K562 (cell line): ENCODE measurements at regions not wholly inside any gene's neighbourhood (a gene's known extent, or its start where the extent isn't known, plus 50 kb on each side); places are given as distances from the start of the nearest gene placed in this dataset.

ENCODE experiments used
- DACH1 ChIP-seq: fragments of 450-650 bp; IDR thresholded peaks from 2 replicates; pipeline ENCODE4 v1.6.1; 2018; ENCODE audit not compliant: partially characterized antibody
- EGR1 ChIP-seq: fragments of 450-650 bp; conservative IDR thresholded peaks from 2 replicates; pipeline ENCODE4 v1.6.1; 2017; ENCODE audit warnings: mild to moderate bottlenecking
- ZNF449 ChIP-seq: fragments of 250-450 bp; sonication (Bioruptor Pico); IDR thresholded peaks from 2 replicates; pipeline ENCODE4 v1.8.0; 2022; ENCODE audit warnings: moderate library complexity, mild to moderate bottlenecking, inconsistent platforms
- ZNF589 ChIP-seq: fragments of 200-800 bp; sonication (Bioruptor generic); IDR thresholded peaks from 2 replicates; pipeline ENCODE4 v1.6.1; 2016; ENCODE audit warnings: low read depth, missing genetic modification characterization, missing compliant biosample characterization
- TF ChIP-seq, protein P1 (sequence below): fragments of 450-650 bp; formaldehyde crosslinking; IDR thresholded peaks from 2 replicates; pipeline ENCODE4 v1.4.0; 2022; ENCODE audit warnings: missing genetic modification characterization
- TF ChIP-seq, protein P2 (sequence below), 3 experiments: IDR thresholded peaks in 2 of 3; conservative IDR thresholded peaks in 1 of 3; 2 replicates each; pipeline ENCODE4 v1.5.1; 2011 to 2012; ENCODE audit warnings: low read length in 3 of 3, mild to moderate bottlenecking in 3 of 3, control low read depth in 2 of 3, improper control_type of control experiment in 1 of 3, inconsistent platforms in 1 of 3, low read depth in 1 of 3, mixed read lengths in 1 of 3, moderate library complexity in 1 of 3; ENCODE audit not compliant: insufficient read depth in 2 of 3

DNA sequence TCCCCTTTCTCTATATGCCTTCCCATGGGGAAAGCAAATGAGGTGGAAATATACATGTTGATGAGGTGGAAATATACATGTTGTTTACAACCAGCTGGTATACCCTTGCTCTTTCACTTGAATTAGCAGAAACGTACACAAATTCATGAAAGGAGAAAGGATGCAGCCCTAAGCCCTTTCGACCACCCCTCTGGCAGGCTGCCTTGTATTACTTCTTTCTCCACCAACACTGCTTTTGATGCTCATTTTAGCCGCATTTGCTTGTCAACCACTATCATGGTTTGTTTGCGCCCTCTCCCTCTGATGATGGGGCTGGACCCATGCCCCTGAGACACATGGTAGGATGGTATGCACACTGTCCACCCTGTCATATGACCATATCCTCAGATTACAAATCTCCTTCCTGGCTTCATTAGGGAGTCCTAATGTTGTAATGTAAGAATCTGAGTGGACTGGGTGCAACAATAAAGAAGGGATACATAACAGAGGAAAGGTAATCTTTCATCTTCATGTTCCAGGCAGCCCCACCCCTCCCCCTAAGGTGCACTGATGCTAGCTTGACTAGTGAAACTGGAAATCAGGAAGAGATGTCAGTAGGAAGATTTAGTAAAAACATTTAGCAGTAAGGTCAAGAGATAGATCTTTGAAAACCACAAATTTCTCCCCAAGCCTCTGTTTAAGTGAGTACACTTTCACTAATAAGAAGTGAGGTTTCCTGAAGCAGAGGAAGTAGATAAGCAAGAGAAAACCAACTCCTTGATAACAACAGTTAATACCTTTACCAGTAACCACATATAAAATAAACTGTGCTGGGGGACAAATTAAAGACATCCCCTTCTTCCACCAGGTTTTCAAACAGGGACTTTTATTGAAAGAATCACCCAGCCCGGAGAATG lies 536.8 kb upstream of the NRP1 start:
- no peak for TF ChIP-seq EGR1
- TF ChIP-seq, protein P1, sequence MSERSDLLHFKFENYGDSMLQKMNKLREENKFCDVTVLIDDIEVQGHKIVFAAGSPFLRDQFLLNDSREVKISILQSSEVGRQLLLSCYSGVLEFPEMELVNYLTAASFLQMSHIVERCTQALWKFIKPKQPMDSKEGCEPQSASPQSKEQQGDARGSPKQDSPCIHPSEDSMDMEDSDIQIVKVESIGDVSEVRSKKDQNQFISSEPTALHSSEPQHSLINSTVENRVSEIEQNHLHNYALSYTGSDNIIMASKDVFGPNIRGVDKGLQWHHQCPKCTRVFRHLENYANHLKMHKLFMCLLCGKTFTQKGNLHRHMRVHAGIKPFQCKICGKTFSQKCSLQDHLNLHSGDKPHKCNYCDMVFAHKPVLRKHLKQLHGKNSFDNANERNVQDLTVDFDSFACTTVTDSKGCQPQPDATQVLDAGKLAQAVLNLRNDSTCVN (CRISPR knock-in tag) = no peak
- no peak for TF ChIP-seq DACH1
- no peak for TF ChIP-seq ZNF589 (CRISPR knock-in tag)
- TF ChIP-seq ZNF449 = no peak
- TF ChIP-seq, protein P2, sequence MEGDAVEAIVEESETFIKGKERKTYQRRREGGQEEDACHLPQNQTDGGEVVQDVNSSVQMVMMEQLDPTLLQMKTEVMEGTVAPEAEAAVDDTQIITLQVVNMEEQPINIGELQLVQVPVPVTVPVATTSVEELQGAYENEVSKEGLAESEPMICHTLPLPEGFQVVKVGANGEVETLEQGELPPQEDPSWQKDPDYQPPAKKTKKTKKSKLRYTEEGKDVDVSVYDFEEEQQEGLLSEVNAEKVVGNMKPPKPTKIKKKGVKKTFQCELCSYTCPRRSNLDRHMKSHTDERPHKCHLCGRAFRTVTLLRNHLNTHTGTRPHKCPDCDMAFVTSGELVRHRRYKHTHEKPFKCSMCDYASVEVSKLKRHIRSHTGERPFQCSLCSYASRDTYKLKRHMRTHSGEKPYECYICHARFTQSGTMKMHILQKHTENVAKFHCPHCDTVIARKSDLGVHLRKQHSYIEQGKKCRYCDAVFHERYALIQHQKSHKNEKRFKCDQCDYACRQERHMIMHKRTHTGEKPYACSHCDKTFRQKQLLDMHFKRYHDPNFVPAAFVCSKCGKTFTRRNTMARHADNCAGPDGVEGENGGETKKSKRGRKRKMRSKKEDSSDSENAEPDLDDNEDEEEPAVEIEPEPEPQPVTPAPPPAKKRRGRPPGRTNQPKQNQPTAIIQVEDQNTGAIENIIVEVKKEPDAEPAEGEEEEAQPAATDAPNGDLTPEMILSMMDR (IDR thresholded peaks at IDR 0.05 in 2 of 3, conservative IDR thresholded peaks at IDR 0.05 in 1 of 3; ENCODE audit: insufficient read depth in 2 of 3, low read depth in 1 of 3, low read length in 3 of 3) = no peak
